Uterus (tissue), 3 donors: ENCODE measurements at regions not wholly inside any gene's neighbourhood (a gene's known extent, or its start where the extent isn't known, plus 50 kb on each side); places are given as distances from the start of the nearest gene placed in this dataset.

ENCODE experiments used
- DNase-seq, 2 donors: peaks; one replicate each; pipeline ENCODE4 v3.0.0-alpha.2; 2019 to 2020
- H3K27ac ChIP-seq, 2 donors: fragments of 200-600 bp; sonication (generic); 1 replicate in 1 of 2; 2 replicates in 1 of 2; pipeline ENCODE4 v1.5.1; 2016 to 2018
- H3K27me3 ChIP-seq, 2 donors: fragments of 200-600 bp; sonication (generic); one replicate each; pipeline ENCODE4 v1.5.1; 2018 to 2019; ENCODE audit warnings: control low read depth in 1 of 2
- H3K36me3 ChIP-seq, 2 donors: fragments of 200-600 bp; sonication (generic); one replicate each; pipeline ENCODE4 v1.5.1; 2019; ENCODE audit warnings: control low read depth in 1 of 2
- H3K4me1 ChIP-seq, 2 donors: fragments of 200-600 bp; sonication (generic); one replicate each; pipeline ENCODE4 v1.5.1; 2018 to 2019; ENCODE audit warnings: control low read depth in 1 of 2
- H3K4me3 ChIP-seq, 2 donors: fragments of 200-600 bp; sonication (generic); 1 replicate in 1 of 2; 2 replicates in 1 of 2; pipeline ENCODE4 v1.5.1; 2018 to 2019; ENCODE audit warnings: mild to moderate bottlenecking in 1 of 2
- H3K9me3 ChIP-seq, 2 donors: fragments of 200-600 bp; sonication (generic); one replicate each; pipeline ENCODE4 v1.5.1; 2019; ENCODE audit warnings: control low read depth in 1 of 2
- CTCF ChIP-seq, 4 experiments: fragments of 200-600 bp in 2 of 4; fragments of 450-650 bp in 2 of 4; sonication (generic) in 2 of 4; IDR thresholded peaks; one replicate each; pipeline ENCODE4 v1.5.1; 2016 to 2019; ENCODE audit warnings: antibody characterized with exemption in 4 of 4, mild to moderate bottlenecking in 2 of 4, moderate library complexity in 1 of 4
- POLR2A ChIP-seq, 2 donors: fragments of 450-650 bp; IDR thresholded peaks; one replicate each; pipeline ENCODE4 v1.6.1; 2016; ENCODE audit warnings: antibody characterized with exemption in 2 of 2, mild to moderate bottlenecking in 1 of 2, moderate library complexity in 1 of 2
- intact Hi-C: fragments of 100-400 bp; cut with DNase I; formaldehyde crosslinking; loops from one replicate; pipeline ENCODE4 v1.15.1; 2023; ENCODE audit warnings: low total_unique reads
- donor health status: DM: yes; HTN: yes; CAD: no.

DNA sequence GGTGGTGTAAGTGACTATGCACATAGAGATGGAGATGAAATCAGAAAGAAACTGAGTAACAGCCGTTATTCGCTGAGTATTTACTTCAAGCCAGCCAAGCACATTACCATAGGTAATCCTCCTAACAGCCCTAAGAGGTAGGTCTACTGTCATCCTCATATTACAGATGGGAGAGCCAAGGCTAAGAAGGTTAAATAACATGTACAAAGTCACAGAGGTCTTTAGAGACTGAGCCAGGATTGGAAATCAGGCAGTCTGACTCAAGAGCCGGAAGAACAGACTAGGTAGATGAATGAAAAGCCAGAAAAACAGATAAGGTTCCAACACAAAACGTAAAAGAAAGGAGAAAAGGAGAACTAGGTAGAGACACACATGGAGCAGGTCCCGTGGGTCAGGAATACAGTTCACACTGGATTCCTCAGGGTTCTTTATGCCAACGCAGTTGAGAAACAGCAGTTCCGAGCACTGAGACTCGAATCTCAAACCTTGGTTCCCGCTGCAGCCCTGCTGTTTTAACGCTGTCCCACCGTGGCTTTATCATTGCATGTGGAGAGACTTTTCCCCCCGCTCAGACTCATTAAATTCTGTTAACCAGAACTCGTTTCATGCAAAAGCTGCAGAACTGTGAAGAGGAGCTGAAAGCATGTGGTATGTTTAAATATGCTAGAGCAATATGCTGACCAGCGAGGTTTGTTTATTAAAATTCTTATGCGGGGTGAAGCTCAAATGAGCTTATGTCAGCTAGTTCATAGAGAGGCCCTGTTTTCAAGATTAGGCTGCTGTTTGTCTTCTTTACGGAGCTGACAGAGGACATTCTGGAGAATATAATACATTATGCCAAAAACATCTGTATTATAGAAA, 537.9 kb downstream of the CD83 start:
- Histone ChIP-seq H3K4me1 (no peaks in the 10 kb centered on the region), H3K27ac (peak overlapping the region in 1 of 2 donors; percentile 5), H3K27me3 (no peaks in the 10 kb centered on the region), H3K9me3 (no peaks in the 10 kb centered on the region), H3K4me3 (no peak overlapping the region), H3K36me3 (no peaks in the 10 kb centered on the region)
- TF ChIP-seq POLR2A (IDR thresholded peaks at IDR 0.05) (no peak), CTCF (IDR thresholded peaks at IDR 0.05) (no peak)
- DNase-seq: no peak
- intact Hi-C loops: no loop called here

DNA sequence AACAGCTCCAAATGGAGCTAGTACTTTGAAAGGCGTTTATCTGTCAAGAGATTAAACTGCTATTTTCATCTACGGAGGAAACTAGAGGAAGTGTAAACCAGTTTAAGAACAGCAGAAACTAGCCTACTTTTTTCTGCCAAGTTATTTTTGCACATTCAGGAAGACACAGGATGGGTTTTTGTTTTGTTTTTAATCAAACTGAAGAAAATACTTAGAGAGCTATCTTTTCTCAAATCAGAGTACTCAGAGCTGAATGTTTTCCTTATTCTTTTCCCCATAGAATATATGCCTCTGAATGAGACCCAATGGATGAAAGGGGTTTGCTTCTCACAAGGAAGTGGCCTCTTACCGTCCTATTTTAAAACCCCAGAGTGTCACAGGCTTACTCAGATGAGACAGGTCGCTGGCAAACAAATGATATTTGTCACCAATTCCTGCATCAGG, 538.5 kb downstream of the CD83 start:
- intact Hi-C loops: no loop called here
- H3K27ac ChIP-seq: peak overlapping the region in 1 of 2 donors; percentile 5
- H3K4me3 ChIP-seq: no peak overlapping the region
- no peak for TF ChIP-seq POLR2A (IDR thresholded peaks at IDR 0.05)
- TF ChIP-seq CTCF (IDR thresholded peaks at IDR 0.05): no peak
- DNase-seq: no peak
- H3K4me1 ChIP-seq: no peaks in the 10 kb centered on the region
- H3K36me3 ChIP-seq: no peaks in the 10 kb centered on the region
- no peaks in the 10 kb centered on the region for H3K9me3 ChIP-seq
- no peaks in the 10 kb centered on the region for H3K27me3 ChIP-seq

DNA sequence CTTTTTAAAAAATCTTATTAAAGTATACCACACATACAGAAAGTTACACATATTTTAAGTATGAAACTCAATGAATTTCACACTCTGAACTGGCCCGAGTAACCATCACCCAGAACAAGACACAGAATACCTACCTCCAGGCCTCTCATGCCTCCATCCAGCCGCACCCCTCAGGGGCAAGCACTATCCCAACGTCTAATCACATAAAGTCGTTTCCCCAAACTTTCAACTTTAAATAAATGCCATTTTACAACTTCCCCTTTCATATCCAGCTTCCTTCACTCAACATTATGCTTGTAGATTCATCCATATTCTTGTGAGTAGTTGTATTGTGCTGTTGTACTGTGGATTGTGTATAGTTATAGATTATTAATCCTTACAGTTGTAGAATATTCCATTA, 539.1 kb downstream of the CD83 start:
- no peaks in the 10 kb centered on the region for H3K27me3 ChIP-seq
- no peaks in the 10 kb centered on the region for H3K4me1 ChIP-seq
- TF ChIP-seq POLR2A (IDR thresholded peaks at IDR 0.05): no peak
- no peak for TF ChIP-seq CTCF (IDR thresholded peaks at IDR 0.05)
- intact Hi-C loops: no loop called here
- H3K9me3 ChIP-seq: no peaks in the 10 kb centered on the region
- no peak for DNase-seq
- H3K36me3 ChIP-seq: no peaks in the 10 kb centered on the region
- no peak overlapping the region for H3K4me3 ChIP-seq
- H3K27ac ChIP-seq: no peak overlapping the region

GRCh38 chr6:14658030-14658429, 540.5 kb downstream of the CD83 start:
- Histone ChIP-seq H3K27me3 (no peaks in the 10 kb centered on the region), H3K27ac (no peak overlapping the region), H3K4me1 (no peaks in the 10 kb centered on the region), H3K36me3 (no peaks in the 10 kb centered on the region), H3K4me3 (no peak overlapping the region), H3K9me3 (no peaks in the 10 kb centered on the region)
- intact Hi-C loops: no loop called here
- no peak for DNase-seq
- TF ChIP-seq POLR2A (IDR thresholded peaks at IDR 0.05) (no peak), CTCF (IDR thresholded peaks at IDR 0.05) (no peak)

GRCh38 chr6:14658886-14659561, 541.5 kb downstream of the CD83 start:
- no peak overlapping the region for H3K4me3 ChIP-seq
- no peaks in the 10 kb centered on the region for H3K9me3 ChIP-seq
- TF ChIP-seq POLR2A (IDR thresholded peaks at IDR 0.05): no peak
- no peak for TF ChIP-seq CTCF (IDR thresholded peaks at IDR 0.05)
- intact Hi-C loops: no loop called here
- no peaks in the 10 kb centered on the region for H3K36me3 ChIP-seq
- no peak for DNase-seq
- no peak overlapping the region for H3K27ac ChIP-seq
- no peaks in the 10 kb centered on the region for H3K4me1 ChIP-seq
- no peaks in the 10 kb centered on the region for H3K27me3 ChIP-seq
